ENCODE measurements at regions not wholly inside any gene's neighbourhood (a gene's known extent, or its start where the extent isn't known, plus 50 kb on each side); places are given as distances from the start of the nearest gene placed in this dataset.

DNA sequence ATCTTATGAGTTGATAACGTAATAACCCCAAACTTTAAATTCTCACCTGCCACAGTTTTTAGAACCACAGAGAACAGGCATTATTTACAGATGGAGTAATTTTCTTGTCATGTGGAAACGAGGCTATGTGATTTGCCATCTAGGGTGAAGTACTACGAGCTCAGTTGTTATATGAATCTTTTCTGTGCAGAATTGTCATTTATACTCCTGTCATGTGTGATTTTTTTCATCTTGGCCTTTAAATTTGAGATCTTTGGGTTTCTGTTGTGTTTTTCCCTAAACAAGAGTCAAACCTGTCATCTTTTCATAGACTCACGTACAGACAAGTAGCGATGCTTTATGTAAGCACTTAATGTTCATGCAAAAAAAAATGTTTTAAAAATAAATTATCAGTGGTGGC, 153.7 kb upstream of the TAC1 start:
- H3K27ac ChIP-seq (ENCODE audit: low read depth, low read length, poor library complexity, severe bottlenecking): no peak overlapping the region
- H3K9me2 ChIP-seq (ENCODE audit: low read depth, low read length): peaks cover 3% of the 10 kb centered on the region; the same call in 1 of the 2 replicates
- no peaks in the 10 kb centered on the region for H3K4me1 ChIP-seq (ENCODE audit: insufficient read depth, low read length, severe bottlenecking)
- H3K9me3 ChIP-seq (ENCODE audit: low read length): no peaks in the 10 kb centered on the region
- H3K4me2 ChIP-seq (ENCODE audit: low read length): no peak overlapping the region
- H3K36me3 ChIP-seq (ENCODE audit: insufficient read depth, low read length): no peaks in the 10 kb centered on the region
- H3K79me2 ChIP-seq (ENCODE audit: insufficient read depth, low read length): no peaks in the 10 kb centered on the region
- no peak overlapping the region for H2AFZ ChIP-seq (ENCODE audit: low read length)
- TF ChIP-seq CTCF (IDR thresholded peaks at IDR 0.05; ENCODE audit: low read length) (no peak), EZH2 (IDR thresholded peaks at IDR 0.05; ENCODE audit: borderline replicate concordance, low read length) (no peak)
- no peaks in the 10 kb centered on the region for H3K27me3 ChIP-seq (ENCODE audit: insufficient read depth, low read length)
- no peak overlapping the region for H3K9ac ChIP-seq (ENCODE audit: low read length)
- no peak overlapping the region for H3K4me3 ChIP-seq (ENCODE audit: low read depth, low read length, poor library complexity, severe bottlenecking)
- H4K20me1 ChIP-seq (ENCODE audit: insufficient read depth, low read length): no peaks in the 10 kb centered on the region
- H3F3A ChIP-seq (ENCODE audit: insufficient read depth, low read length): no peaks in the 10 kb centered on the region

- H3K36me3 ChIP-seq (ENCODE audit: insufficient read depth, low read length): no peaks in the 10 kb centered on the region
Measured at GRCh38 chr7:97580205-97580604, 151.7 kb upstream of the TAC1 start.

GRCh38 chr7:97595439-97595838, 136.4 kb upstream of the TAC1 start:
- no peaks in the 10 kb centered on the region for H3F3A ChIP-seq (ENCODE audit: insufficient read depth, low read length)
- H3K9ac ChIP-seq (ENCODE audit: low read length): no peak overlapping the region
- no peak overlapping the region for H3K27ac ChIP-seq (ENCODE audit: low read depth, low read length, poor library complexity, severe bottlenecking)
- no peaks in the 10 kb centered on the region for H3K9me2 ChIP-seq (ENCODE audit: low read depth, low read length)
- no peak overlapping the region for H2AFZ ChIP-seq (ENCODE audit: low read length)
- no peak overlapping the region for H3K4me2 ChIP-seq (ENCODE audit: low read length)
- H3K4me1 ChIP-seq (ENCODE audit: insufficient read depth, low read length, severe bottlenecking): no peaks in the 10 kb centered on the region
- H3K27me3 ChIP-seq (ENCODE audit: insufficient read depth, low read length): peaks cover 8% of the 10 kb centered on the region; the same call in 1 of the 2 replicates
- no peak overlapping the region for H3K4me3 ChIP-seq (ENCODE audit: low read depth, low read length, poor library complexity, severe bottlenecking)
- no peak for TF ChIP-seq EZH2 (IDR thresholded peaks at IDR 0.05; ENCODE audit: borderline replicate concordance, low read length)
- no peak for TF ChIP-seq CTCF (IDR thresholded peaks at IDR 0.05; ENCODE audit: low read length)
- H4K20me1 ChIP-seq (ENCODE audit: insufficient read depth, low read length): no peaks in the 10 kb centered on the region
- no peaks in the 10 kb centered on the region for H3K36me3 ChIP-seq (ENCODE audit: insufficient read depth, low read length)
- no peaks in the 10 kb centered on the region for H3K9me3 ChIP-seq (ENCODE audit: low read length)
- no peaks in the 10 kb centered on the region for H3K79me2 ChIP-seq (ENCODE audit: insufficient read depth, low read length)

More at GRCh38 chr7:97580205-97580604, 151.7 kb upstream of the TAC1 start:
- Histone ChIP-seq H3K4me1 (ENCODE audit: insufficient read depth, low read length, severe bottlenecking) (no peaks in the 10 kb centered on the region), H3K4me3 (ENCODE audit: low read depth, low read length, poor library complexity, severe bottlenecking) (no peak overlapping the region), H3K27me3 (ENCODE audit: insufficient read depth, low read length) (no peaks in the 10 kb centered on the region), H3K27ac (ENCODE audit: low read depth, low read length, poor library complexity, severe bottlenecking) (no peak overlapping the region), H3F3A (ENCODE audit: insufficient read depth, low read length) (no peaks in the 10 kb centered on the region), H4K20me1 (ENCODE audit: insufficient read depth, low read length) (no peaks in the 10 kb centered on the region), H3K9me2 (ENCODE audit: low read depth, low read length) (peaks cover 3% of the 10 kb centered on the region; the same call in 1 of the 2 replicates), H3K9ac (ENCODE audit: low read length) (no peak overlapping the region), H2AFZ (ENCODE audit: low read length) (no peak overlapping the region), H3K4me2 (ENCODE audit: low read length) (no peak overlapping the region), H3K9me3 (ENCODE audit: low read length) (no peaks in the 10 kb centered on the region), H3K79me2 (ENCODE audit: insufficient read depth, low read length) (no peaks in the 10 kb centered on the region)
- no peak for TF ChIP-seq CTCF (IDR thresholded peaks at IDR 0.05; ENCODE audit: low read length)
- no peak for TF ChIP-seq EZH2 (IDR thresholded peaks at IDR 0.05; ENCODE audit: borderline replicate concordance, low read length)

All from OCI-LY1 (cell line).